PC-3 (cell line): ENCODE measurements at regions not wholly inside any gene's neighbourhood (a gene's known extent, or its start where the extent isn't known, plus 50 kb on each side); places are given as distances from the start of the nearest gene placed in this dataset.

Experiments used
- EZH2 ChIP-seq: fragments of 300-600 bp; sonication (generic); IDR thresholded peaks from one replicate; pipeline ENCODE4 v1.6.1; 2017; ENCODE audit warnings: antibody characterized with exemption, mild to moderate bottlenecking, low read length; ENCODE audit not compliant: unreplicated experiment
- EZH2phosphoT487 ChIP-seq: fragments of 300-600 bp; sonication (generic); IDR thresholded peaks from 2 replicates; pipeline ENCODE4 v1.6.1; 2018; ENCODE audit warnings: mild to moderate bottlenecking, antibody characterized with exemption, low read length, borderline replicate concordance
- TF ChIP-seq, protein P1 (sequence below): fragments of 300-600 bp; sonication (generic); conservative IDR thresholded peaks from 2 replicates; pipeline ENCODE4 v1.5.1; 2017; ENCODE audit warnings: antibody characterized with exemption, low read depth, mild to moderate bottlenecking, low read length

DNA sequence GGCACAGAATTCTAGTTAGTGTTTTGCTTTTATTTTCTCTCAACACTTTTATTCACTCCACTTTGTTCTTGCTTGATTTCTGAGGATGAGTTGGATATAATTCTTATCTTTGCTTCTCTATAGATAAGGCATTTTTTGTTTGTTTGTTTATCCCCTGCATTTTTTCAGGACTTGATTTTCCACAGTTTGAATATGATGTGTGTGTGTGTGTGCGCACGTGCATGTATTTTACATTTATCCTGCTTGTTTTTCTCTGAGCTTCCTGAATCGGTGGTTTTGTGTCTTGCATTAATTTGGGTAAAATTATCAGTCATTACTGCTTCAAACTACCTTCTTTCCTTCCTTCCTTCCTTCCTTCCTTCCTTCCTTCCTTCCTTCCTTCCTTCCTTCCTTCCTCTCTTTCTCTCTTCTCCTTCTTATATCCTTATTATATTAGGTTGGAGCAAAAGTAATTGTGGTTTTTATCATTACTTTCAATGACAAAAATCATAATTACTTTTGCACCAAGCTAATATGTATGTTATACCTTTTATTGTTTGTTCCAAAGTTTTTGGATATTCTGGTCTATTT lies 679.9 kb upstream of the RAG2 start:
- TF ChIP-seq, protein P1, sequence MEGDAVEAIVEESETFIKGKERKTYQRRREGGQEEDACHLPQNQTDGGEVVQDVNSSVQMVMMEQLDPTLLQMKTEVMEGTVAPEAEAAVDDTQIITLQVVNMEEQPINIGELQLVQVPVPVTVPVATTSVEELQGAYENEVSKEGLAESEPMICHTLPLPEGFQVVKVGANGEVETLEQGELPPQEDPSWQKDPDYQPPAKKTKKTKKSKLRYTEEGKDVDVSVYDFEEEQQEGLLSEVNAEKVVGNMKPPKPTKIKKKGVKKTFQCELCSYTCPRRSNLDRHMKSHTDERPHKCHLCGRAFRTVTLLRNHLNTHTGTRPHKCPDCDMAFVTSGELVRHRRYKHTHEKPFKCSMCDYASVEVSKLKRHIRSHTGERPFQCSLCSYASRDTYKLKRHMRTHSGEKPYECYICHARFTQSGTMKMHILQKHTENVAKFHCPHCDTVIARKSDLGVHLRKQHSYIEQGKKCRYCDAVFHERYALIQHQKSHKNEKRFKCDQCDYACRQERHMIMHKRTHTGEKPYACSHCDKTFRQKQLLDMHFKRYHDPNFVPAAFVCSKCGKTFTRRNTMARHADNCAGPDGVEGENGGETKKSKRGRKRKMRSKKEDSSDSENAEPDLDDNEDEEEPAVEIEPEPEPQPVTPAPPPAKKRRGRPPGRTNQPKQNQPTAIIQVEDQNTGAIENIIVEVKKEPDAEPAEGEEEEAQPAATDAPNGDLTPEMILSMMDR, result no peak
- TF ChIP-seq EZH2phosphoT487, result no peak
- no peak for TF ChIP-seq EZH2
